ENCODE measurements at regions not wholly inside any gene's neighbourhood (a gene's known extent, or its start where the extent isn't known, plus 50 kb on each side); places are given as distances from the start of the nearest gene placed in this dataset.

GRCh38 chr3:102302020-102302419 lies 132.8 kb upstream of the ZPLD1 start:
- Histone ChIP-seq H3K9me2 (replicated peaks; ENCODE audit: insufficient read depth) (no peaks in the 10 kb centered on the region), H3K27ac (peak overlapping the region; percentile 7), H3K27me3 (no peaks in the 10 kb centered on the region), H4K20me1 (ENCODE audit: insufficient read depth, poor library complexity, severe bottlenecking) (no peaks in the 10 kb centered on the region), H3K9me3 (ENCODE audit: low read depth) (no peaks in the 10 kb centered on the region), H3K4me3 (no peak overlapping the region), H3K79me2 (no peaks in the 10 kb centered on the region), H3K4me2 (no peak overlapping the region), H3K36me3 (replicated peaks; ENCODE audit: insufficient read depth, low read depth) (no peaks in the 10 kb centered on the region), H2AFZ (no peak overlapping the region), H3K4me1 (ENCODE audit: insufficient read depth) (peaks cover 13% of the 10 kb centered on the region)
- WGBS (ENCODE audit: low lambda C conversion rate, missing lambda C conversion rate): 37% methylated on average over 2 of the region's 2 CpGs
- DNase-seq (ENCODE audit: low spot score): no peak
- TF ChIP-seq CTCF (IDR thresholded peaks at IDR 0.05; ENCODE audit: poor library complexity) (no peak), EZH2 (IDR thresholded peaks at IDR 0.05; ENCODE audit: borderline replicate concordance) (no peak), EZH2phosphoT487 (IDR thresholded peaks at IDR 0.05; ENCODE audit: low read depth, severe bottlenecking, unreplicated experiment) (no peak)

GRCh38 chr3:102304550-102304949 lies 130.3 kb upstream of the ZPLD1 start:
- H3K4me1 ChIP-seq (ENCODE audit: insufficient read depth): peaks cover 13% of the 10 kb centered on the region
- H3K27me3 ChIP-seq: no peaks in the 10 kb centered on the region
- no peak overlapping the region for H3K4me3 ChIP-seq
- no peak overlapping the region for H3K27ac ChIP-seq
- no peaks in the 10 kb centered on the region for H3K36me3 ChIP-seq (replicated peaks; ENCODE audit: insufficient read depth, low read depth)
- H3K79me2 ChIP-seq: no peaks in the 10 kb centered on the region
- no peak for DNase-seq (ENCODE audit: low spot score)
- 90% methylated on average over 3 of the region's 3 CpGs for WGBS (ENCODE audit: low lambda C conversion rate, missing lambda C conversion rate)
- H4K20me1 ChIP-seq (ENCODE audit: insufficient read depth, poor library complexity, severe bottlenecking): no peaks in the 10 kb centered on the region
- no peaks in the 10 kb centered on the region for H3K9me2 ChIP-seq (replicated peaks; ENCODE audit: insufficient read depth)
- H2AFZ ChIP-seq: no peak overlapping the region
- no peaks in the 10 kb centered on the region for H3K9me3 ChIP-seq (ENCODE audit: low read depth)
- no peak for TF ChIP-seq CTCF (IDR thresholded peaks at IDR 0.05; ENCODE audit: poor library complexity)
- no peak for TF ChIP-seq EZH2 (IDR thresholded peaks at IDR 0.05; ENCODE audit: borderline replicate concordance)
- TF ChIP-seq EZH2phosphoT487 (IDR thresholded peaks at IDR 0.05; ENCODE audit: low read depth, severe bottlenecking, unreplicated experiment): no peak
- no peak overlapping the region for H3K4me2 ChIP-seq

- Histone ChIP-seq H3K4me3 (no peak overlapping the region), H3K36me3 (replicated peaks; ENCODE audit: insufficient read depth, low read depth) (no peaks in the 10 kb centered on the region), H3K4me2 (no peak overlapping the region), H3K27ac (no peak overlapping the region), H3K9me3 (ENCODE audit: low read depth) (no peaks in the 10 kb centered on the region), H4K20me1 (ENCODE audit: insufficient read depth, poor library complexity, severe bottlenecking) (no peaks in the 10 kb centered on the region), H3K4me1 (ENCODE audit: insufficient read depth) (no peaks in the 10 kb centered on the region), H2AFZ (no peak overlapping the region), H3K79me2 (no peaks in the 10 kb centered on the region), H3K27me3 (no peaks in the 10 kb centered on the region), H3K9me2 (replicated peaks; ENCODE audit: insufficient read depth) (no peaks in the 10 kb centered on the region)
- 87% methylated on average over 2 of the region's 2 CpGs for WGBS (ENCODE audit: low lambda C conversion rate, missing lambda C conversion rate)
- TF ChIP-seq CTCF (IDR thresholded peaks at IDR 0.05; ENCODE audit: poor library complexity) (no peak), EZH2 (IDR thresholded peaks at IDR 0.05; ENCODE audit: borderline replicate concordance) (no peak), EZH2phosphoT487 (IDR thresholded peaks at IDR 0.05; ENCODE audit: low read depth, severe bottlenecking, unreplicated experiment) (no peak)
- DNase-seq (ENCODE audit: low spot score): no peak
Measured at GRCh38 chr3:102307442-102307841, 127.4 kb upstream of the ZPLD1 start.

GRCh38 chr3:102329066-102329465 lies 105.7 kb upstream of the ZPLD1 start:
- H3K4me3 ChIP-seq: no peak overlapping the region

More at GRCh38 chr3:102329066-102329465, 105.7 kb upstream of the ZPLD1 start:
- Histone ChIP-seq H3K9me2 (replicated peaks; ENCODE audit: insufficient read depth) (no peaks in the 10 kb centered on the region), H2AFZ (no peak overlapping the region), H3K36me3 (replicated peaks; ENCODE audit: insufficient read depth, low read depth) (no peaks in the 10 kb centered on the region), H3K4me1 (ENCODE audit: insufficient read depth) (no peaks in the 10 kb centered on the region), H3K79me2 (no peaks in the 10 kb centered on the region), H4K20me1 (ENCODE audit: insufficient read depth, poor library complexity, severe bottlenecking) (no peaks in the 10 kb centered on the region), H3K27me3 (no peaks in the 10 kb centered on the region), H3K9me3 (ENCODE audit: low read depth) (no peaks in the 10 kb centered on the region), H3K4me2 (no peak overlapping the region), H3K27ac (no peak overlapping the region)
- TF ChIP-seq EZH2phosphoT487 (IDR thresholded peaks at IDR 0.05; ENCODE audit: low read depth, severe bottlenecking, unreplicated experiment): no peak
- no peak for TF ChIP-seq EZH2 (IDR thresholded peaks at IDR 0.05; ENCODE audit: borderline replicate concordance)
- TF ChIP-seq CTCF (IDR thresholded peaks at IDR 0.05; ENCODE audit: poor library complexity): no peak
- 79% methylated on average over 1 of the region's 1 CpG for WGBS (ENCODE audit: low lambda C conversion rate, missing lambda C conversion rate)
- DNase-seq (ENCODE audit: low spot score): no peak
